ENCODE measurements at regions not wholly inside any gene's neighbourhood (a gene's known extent, or its start where the extent isn't known, plus 50 kb on each side); places are given as distances from the start of the nearest gene placed in this dataset.

DNA sequence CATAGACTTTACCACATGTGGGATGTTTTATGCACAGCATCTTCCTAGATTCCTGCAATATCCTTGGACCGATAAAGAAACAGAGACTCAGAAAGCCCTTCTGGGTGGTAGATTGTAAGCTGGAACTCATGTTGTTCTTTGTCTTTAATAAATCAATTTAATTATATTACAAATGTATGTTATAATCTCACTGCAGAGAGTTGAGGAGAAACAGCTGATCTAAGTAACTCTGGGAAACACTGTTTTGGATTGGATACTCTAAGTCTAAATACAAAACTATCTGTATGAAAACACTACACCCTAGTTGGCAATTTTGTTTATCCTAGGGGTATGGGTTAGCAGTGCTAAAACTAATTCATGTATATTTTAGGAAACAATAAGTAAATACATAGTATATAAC is 1015.2 kb downstream of the XPNPEP1 start:
- no peak for DNase-seq

DNA sequence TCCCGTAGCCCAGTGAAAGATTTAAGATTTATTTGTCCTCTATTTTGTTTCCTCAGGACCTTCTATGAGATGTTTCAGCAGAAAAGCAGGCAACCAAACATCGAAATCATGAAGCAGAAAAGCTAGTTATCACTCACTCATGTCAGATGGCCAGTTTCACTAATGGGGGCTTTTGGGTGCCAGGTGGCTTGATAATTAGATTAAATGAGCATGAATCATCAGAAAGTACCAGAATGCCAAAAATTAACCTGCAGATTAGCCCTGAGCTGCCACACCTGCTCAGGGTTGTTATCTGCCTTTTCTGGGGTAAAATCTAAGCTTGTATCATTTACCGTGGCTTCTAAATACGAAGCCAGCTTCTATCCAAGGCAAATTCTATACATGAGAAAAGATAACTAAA is 1017.5 kb downstream of the XPNPEP1 start:
- no peak for DNase-seq

DNA sequence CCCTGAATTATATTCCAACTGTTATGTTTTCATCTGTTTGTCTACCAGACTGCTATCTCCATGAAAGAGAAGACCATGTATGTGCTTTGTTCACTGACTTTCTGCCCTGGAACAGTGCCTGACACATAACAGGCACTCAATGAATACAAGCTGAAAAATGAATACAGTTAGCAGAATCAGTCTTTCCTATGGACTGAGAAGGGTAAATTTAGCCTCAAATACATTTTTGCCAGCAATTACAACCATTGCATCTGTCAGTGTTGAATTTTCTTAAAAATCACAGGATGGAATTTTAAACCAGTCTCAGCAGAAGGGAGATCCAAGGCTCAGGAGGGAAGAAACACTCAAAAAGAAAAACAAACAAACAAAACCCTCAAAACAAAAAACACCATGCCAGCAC is 1018.1 kb downstream of the XPNPEP1 start:
- no peak for DNase-seq

DNA sequence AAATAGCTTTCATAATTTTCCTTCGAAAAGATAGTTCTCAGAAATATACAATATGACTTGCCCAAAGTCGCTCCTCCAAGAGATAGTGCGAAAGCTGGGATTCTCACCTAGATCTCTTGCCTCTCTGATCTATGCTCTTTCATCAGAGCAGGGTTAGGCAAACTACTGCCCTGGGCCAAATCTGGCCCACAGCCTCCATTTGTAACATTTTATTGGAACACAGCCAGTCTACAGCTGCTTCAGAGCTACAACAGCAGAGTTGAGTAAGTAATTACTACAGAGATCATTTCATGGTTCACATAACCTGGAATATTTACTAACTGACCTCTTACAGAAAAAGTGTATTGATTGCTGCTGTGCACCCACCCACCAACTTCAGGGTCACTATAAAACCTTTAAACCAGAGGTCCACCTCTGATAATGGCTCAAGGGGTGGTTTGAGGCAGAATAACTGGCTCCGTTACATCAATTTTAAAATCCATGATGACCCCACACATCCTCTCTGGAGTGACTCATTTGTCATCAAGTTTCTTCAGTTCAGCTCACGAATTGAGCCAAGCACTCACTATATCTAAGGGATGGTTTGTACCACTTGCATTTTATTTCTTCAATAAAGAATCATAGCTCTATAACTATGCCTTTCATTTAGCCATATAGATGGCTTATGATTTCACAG is 1019.0 kb downstream of the XPNPEP1 start:
- peak; percentile 21 for DNase-seq

DNA sequence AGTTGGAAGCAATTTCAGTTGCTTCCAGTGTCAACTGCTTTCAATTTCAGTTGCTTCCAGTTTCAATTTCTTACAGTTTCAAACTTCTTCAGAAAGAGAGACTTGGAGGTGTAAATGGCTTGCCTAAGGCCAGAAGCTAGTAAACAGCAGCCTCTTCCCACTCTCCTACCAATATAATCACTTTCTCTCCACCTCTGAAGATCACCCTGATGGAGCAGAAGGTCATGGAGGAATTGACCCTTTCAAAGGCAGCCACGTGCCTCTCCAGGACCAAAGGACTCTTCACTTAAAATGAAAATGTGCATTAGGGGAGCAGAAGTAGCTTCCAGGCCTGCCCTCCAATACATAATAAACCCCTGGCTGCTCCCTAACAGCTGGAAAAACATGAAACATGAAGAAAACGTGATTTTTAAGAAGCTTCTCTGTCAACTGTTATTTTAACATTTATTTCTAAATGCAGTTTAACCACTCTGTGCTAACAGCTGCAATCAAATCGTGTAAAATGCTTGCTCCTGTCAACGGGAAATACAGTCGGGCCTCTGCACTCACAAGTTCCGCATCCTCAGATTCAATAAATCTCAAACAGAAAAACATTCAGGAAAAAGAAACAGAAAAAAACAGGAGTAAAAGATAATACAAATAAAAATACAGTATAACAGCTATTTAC is 1020.6 kb downstream of the XPNPEP1 start:
- DNase-seq = no peak

DNA sequence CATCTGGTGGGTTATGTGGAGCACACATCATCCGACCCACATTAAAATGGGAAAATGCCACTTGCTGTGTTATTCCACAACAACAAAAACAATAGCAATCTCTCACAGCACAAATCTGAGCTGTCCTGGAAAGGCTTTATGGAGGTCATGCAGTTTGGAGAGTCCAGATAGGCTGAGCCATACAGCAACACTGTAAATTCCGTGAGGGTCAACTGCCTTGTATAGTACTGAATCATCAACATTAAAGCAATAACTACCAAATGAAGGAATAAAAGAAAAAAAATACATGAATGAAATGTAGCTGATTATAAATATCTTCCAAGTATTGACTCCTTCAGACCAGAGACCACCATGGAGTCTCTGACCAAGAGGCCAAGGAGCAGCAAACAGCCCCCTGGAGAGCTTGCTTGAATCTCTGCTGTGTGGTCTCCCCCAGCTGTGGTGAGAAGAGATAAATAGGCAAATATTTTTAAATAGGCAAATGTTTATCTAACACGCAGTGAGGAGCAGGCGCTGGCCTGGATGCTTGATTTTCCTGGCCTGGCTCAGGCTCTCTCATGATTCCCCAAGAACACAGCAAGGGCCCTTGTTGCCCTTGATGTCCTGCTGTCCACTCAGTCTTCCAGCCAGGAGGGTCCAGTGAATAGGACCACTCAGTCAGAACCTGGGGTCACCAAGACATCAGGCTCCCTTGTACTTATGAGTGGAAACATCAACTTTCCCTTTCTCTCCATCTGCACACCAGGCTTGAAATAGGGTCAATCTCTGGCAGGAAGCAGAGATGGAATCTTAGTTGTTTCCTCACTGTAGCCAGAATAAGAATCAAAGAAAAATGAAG is 1021.3 kb downstream of the XPNPEP1 start:
- no peak for DNase-seq

DNA sequence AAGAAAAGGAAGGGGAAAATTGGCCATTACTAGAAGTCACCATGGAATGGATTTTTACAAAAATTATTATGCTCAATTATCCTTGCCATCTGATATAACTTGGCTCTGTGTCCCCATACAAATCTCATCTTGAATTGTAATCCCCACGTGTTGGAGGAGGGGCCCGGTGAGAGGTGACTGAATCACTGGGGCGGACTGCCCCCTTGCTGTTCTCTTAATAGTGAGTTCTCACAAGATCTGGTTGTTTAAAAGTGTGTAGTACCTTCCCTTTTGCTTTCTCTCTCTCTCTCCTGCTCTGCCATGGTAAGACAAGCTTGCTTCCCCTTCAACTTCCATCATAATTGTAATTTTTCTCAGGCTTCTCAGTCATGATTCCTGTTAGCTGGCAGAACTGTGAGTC is 1023.6 kb downstream of the XPNPEP1 start:
- DNase-seq = no peak

DNA sequence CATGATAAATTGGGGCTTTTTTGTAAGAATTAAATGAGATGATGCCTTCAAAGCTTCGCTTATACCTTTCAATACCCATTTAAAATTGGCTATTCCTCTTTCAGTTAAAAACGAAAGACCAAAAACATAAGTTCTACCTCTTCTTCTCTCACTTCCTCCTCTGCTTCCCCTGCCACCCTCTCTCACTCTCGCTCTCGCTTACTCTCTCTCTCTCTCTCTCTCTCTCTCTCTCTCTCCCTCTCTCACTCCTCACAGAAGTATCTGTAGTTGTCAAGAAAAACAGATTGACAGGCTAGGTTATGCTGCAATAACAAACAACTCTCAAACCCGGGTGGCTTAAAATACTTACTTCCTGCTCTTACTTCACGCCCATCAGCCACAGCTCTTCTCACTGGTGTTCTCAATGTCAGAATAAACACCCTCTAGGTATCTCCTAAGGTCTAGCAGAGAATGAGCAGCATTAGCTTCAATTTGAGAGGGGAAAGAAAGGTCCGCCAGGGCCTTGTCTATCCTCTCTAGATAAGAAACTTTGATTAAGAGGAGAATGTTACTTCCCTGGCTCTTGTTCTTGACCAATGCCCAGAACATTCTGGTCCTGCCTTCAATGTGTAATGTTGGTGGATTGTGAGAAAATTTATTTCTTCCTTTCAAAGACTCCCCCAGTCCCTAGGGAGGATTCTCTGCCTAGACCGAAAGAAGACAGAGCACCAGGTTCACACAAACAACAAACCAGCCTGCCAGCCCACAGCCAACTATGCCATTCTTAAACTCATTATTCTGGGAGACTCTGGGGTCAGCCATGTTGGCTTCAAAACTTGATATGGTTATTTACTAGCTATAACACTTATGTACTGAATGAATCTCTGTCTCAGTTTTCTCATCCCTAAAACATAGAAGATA is 1028.7 kb downstream of the XPNPEP1 start:
- DNase-seq = no peak

DNA sequence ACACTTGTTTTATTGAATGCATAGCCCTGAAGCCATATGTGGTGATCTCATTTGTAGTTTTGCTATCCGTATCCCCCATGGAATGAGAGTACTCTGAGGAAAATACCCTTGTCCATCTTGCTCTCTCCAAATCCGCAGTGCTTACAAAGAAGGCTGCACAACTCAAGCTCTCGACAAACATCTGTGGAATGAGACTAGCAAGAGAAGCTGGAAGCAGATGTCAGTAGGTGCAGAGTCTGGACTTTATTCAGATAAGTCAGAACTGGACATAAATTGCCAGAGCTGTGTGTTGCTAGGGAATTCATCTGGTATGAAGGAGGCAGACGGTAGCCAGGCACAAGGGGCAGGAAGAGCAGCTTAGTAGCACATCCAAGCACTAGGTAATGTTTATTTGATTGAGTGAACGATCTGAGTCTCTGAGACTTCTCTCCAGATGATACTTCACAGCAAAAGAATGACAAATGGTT is 1046.2 kb downstream of the XPNPEP1 start:
- no peak for DNase-seq

DNA sequence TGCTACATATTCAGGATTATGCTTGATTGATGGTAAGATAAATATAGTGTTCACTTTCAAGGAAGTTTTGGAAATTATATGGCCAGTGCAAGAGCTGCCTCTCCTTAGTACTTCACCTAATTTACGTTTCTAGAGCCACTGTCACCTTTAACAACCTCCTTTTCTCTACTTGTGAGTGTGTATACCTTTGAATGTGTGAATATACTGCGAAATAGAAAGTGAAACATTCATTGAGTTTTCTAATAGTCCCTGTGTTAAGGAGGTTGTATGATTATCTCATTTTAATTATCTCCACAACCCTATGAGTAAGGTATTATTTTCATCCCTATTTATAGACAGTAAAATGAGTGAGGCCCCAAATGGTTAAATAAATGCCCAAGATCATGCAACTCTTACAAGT is 1050.5 kb downstream of the XPNPEP1 start:
- DNase-seq = no peak

DNA sequence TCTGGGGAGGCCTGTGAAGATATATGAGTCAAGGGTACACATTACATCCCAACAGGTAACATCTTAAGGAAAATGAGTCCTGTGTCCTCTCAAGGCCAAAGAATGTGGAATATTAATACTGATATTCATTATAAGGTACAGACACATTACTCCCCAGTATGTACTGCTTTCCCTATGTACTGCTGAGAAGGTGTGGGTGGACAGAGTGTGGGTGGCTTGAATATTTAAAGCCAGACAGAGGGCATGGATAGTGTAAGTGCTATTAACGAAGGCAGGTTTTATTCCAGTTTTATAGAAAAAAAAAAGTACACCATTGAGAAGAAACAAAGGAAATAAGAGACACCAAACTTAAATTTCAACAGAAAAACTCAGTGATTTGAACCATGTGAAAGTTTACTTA is 1054.4 kb downstream of the XPNPEP1 start:
- no peak for DNase-seq

DNA sequence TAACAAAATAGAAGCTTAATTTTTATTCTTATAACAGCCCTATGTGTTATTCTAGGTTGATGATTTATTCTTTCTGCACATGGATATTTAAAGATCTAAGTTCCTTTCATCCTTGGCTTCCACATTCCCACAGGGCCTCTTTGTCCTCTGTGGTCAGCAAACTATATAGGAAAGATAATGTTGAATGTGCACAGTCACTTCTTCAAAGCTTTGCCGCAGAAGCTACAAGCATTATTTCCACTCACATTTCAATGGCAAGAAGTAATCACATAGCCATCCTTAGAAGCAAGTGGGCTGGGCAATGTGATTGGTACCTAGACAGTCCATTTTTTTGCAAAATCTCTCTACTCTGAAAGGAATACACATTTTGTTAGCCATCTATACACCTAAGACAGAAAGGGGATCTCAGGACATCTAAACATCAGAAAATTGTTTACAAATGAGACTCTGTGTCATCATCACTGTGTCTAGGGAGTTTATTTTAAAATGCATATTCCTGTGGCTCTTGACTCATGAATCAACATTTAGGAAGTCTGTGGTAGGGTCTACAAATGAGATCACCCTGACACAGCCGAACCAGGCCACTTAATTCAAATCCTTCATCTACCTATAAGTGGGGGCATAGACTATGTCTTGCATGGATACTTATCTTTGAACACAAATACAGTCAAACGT is 1060.5 kb downstream of the XPNPEP1 start:
- DNase-seq = no peak

DNA sequence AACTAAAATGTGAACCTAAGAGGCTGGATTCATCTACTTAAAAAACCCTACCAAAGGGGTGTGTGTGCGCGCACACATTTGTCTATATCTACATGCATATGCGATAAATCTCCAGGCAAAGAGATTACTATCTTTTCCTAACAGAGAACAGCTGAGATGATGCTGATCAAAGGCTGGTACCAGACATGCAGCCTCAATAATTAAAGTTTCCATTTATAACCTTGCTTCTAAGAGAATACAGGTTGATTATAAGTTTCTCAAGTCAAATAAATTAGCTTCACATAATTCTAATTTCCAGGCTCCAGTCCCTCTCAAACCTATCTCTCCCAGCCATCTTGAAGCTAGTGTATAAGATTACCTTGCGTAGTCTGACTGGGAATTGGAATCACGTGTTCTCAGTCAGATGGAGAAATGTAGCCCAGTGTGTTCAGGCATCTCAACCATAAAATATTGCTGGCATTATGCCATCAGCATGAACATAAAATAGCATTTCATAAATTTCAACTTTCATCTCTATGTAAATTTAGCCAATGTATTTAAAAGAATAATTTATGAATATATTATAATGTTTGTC is 1062.0 kb downstream of the XPNPEP1 start:
- no peak for DNase-seq

DNA sequence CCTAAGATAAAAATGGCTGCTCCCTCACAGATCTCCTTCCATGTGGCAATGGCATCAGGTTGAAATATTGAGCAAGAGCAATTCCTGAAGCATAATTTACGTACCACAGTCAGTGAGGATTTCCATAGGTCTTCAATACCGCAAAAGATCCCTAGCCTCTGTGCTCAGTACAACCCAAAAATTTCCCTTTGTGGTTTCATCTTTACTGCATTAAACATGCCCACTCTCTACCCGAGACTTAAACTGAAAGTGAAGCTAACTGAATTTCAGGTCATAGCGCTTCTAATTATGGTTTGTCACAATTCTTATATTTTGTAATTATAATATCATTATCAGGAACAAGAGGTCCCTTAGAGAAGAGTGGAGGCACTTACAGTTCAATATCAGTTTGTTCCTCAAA is 1071.1 kb downstream of the XPNPEP1 start:
- no peak for DNase-seq

DNA sequence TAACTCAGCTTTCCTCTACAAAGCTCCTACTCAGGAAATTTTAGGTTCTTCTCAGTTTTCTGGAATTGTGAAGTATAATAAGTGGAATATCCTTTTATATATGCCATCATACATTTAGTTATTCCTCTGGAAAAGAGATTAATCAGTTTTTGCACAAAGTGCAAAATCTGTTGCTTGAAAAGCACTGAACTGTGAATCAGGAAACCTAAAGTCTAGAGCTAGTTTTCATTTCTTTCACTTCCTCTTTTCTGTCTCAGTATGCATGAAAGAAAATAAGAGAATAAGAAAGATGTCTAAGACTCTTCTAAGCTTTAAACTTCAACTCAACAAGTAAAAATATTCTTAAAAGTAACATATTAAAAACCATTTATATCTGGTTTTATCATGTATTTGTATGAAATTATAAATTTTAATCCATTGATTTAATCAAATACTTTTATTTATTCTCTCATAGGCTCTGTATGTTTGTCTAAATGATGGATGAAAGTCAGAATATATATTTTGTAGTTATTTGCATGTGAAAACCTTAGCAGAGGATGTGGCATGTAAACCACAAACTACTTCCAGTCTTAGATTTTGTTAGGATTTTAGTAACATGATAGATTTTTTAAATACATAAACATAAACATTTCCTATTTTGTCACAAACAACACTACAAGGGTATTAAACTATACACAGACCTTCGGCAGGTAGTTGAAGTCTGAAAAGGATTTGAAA is 1073.0 kb downstream of the XPNPEP1 start:
- DNase-seq = no peak

DNA sequence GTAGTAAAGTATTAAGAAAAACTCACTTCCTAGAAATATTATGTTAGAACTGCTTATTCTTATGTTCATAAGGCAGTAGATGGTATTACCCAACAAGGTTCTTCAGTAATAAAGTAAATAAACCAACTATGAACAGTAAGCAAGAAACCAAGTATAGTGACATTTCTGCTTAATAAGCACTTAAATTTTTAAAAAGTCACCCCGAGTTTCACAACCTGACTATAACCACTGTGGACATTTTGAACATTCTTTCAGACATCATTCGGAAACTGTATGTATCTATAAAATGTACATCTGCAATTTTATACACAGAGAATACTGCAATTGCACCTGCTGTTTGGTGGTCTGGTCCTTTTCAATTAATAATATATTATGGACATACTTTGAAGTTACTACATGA is 1073.6 kb downstream of the XPNPEP1 start:
- DNase-seq = no peak

DNA sequence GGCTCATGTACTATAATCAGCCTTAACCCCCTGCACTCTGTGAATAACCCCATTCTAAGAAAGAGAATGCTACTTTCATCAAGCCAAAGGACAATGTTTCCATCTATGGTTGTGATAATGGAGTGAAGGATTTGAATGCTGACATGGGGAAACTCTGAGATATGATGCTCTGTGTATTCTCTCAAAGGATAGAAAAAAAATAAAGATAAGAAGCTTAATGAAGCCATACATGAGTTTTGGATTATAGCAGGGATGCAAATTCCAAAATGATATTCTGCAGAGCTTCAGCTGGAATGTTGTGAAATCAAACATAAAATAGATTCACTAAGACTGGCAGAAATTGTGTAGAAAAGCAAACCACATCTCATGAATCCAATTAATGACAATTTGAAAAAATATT is 1074.1 kb downstream of the XPNPEP1 start:
- no peak for DNase-seq

DNA sequence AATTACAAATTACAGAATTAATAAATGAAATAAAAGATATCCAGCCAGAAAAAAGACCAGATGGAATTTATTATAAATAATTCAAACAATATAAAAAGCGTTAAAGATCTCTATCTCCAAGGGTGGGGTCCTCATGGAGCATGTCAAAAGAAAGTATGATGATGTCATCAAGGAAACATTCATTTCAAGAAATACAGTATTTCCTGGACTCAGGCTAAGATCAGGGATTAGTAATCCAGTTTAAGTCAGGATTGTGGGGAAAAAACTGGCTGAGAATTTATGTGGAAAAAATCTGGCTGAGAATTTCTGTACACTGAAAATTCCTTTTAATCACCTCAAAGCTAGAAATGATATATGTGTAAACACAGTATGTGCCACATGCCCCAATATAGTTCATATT is 1075.3 kb downstream of the XPNPEP1 start:
- DNase-seq = no peak

DNA sequence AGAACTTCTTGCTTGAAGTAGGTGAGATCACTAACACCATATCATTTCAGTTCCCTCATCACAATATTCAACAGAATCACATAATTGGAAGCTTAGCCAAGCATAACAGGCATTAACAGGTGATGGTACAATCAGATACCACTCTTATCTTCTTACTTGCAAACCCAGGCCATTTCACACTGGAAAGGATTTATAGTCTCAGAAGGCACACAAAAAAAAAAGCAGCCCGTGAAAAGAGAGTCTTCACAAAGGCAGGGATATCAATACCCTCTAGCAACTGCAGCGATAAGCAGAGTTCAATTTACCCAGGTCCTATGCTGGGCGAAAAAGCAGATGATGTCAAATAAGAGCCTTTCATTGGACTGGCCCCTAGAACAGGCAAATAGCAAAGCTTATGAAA is 1082.4 kb downstream of the XPNPEP1 start:
- no peak for DNase-seq

DNA sequence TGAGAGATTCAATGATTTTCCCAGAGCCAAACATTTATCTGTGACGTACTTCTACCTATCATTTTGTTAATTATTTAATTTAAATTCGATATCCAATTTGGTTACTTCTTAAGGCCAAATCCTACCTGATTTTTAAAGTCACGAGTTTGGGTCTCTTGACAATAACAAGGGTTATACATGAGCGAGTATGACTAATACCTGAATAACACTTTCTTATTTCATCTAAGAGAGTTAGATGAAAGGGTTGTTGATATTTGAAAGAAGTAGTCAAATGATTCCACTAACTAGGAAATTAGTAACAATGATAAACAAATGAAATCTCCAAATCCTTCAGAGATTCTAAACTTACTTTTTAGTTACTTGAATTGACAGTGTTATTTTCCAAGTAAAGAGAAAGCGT is 1086.9 kb downstream of the XPNPEP1 start:
- DNase-seq = no peak

DNA sequence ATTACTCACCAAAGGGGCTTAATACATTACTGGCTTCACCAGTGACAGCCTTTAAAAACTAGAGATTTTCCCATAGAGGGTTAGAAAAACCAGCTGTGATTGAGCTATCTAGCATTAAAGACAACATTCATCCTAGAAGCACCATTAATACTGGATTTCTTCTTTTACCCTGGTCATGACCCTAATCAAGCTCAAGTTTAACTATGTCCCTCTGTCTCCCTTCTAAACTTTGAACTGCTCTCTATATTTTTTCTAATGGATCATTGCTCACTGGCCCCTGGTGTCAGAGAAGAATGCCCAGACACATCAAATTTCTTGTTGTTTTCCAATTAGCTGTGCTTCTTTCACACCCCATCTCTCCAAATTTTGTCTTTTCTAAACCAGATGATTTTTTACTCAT is 1101.3 kb downstream of the XPNPEP1 start:
- DNase-seq = no peak

Data from NCI-H69 (cell line).